ENCODE measurements at regions not wholly inside any gene's neighbourhood (a gene's known extent, or its start where the extent isn't known, plus 50 kb on each side); places are given as distances from the start of the nearest gene placed in this dataset.
"Not testable (repeated sequence)": the region's sequence is repeated elsewhere in the genome, so short reads cannot be mapped to it uniquely, and the experiment has no call there.

- no peaks in the 10 kb centered on the region for H3K36me3 ChIP-seq (ENCODE audit: control insufficient read depth, insufficient read depth, low read length)
- H3K9ac ChIP-seq (ENCODE audit: low read depth, low read length), result no peak overlapping the region
- peaks cover 9% of the 10 kb centered on the region for H3K4me1 ChIP-seq (ENCODE audit: control insufficient read depth, insufficient read depth, low read length)
- no peaks in the 10 kb centered on the region for H3K9me3 ChIP-seq (ENCODE audit: control insufficient read depth, insufficient read depth, low read length)
- H3K27me3 ChIP-seq (ENCODE audit: control insufficient read depth, insufficient read depth, low read length), result peaks cover 25% of the 10 kb centered on the region
- no peak overlapping the region for H3K4me3 ChIP-seq (ENCODE audit: low read depth, low read length)
Measured at GRCh38 chr14:103186909-103187586, 63.8 kb downstream of the TNFAIP2 start.

- Histone ChIP-seq H3K27me3 (ENCODE audit: control insufficient read depth, insufficient read depth, low read length) (peaks cover 25% of the 10 kb centered on the region), H3K36me3 (ENCODE audit: control insufficient read depth, insufficient read depth, low read length) (no peaks in the 10 kb centered on the region), H3K4me3 (ENCODE audit: low read depth, low read length) (no peak overlapping the region), H3K9me3 (ENCODE audit: control insufficient read depth, insufficient read depth, low read length) (no peaks in the 10 kb centered on the region), H3K4me1 (ENCODE audit: control insufficient read depth, insufficient read depth, low read length) (peaks cover 9% of the 10 kb centered on the region), H3K9ac (ENCODE audit: low read depth, low read length) (no peak overlapping the region)
Measured at GRCh38 chr14:103187911-103188310, 64.7 kb downstream of the TNFAIP2 start.

GRCh38 chr14:103188810-103189480 lies 65.7 kb downstream of the TNFAIP2 start:
- H3K4me1 ChIP-seq (ENCODE audit: control insufficient read depth, insufficient read depth, low read length), result peaks cover 9% of the 10 kb centered on the region
- H3K36me3 ChIP-seq (ENCODE audit: control insufficient read depth, insufficient read depth, low read length), result no peaks in the 10 kb centered on the region
- H3K27me3 ChIP-seq (ENCODE audit: control insufficient read depth, insufficient read depth, low read length), result peaks cover 25% of the 10 kb centered on the region
- H3K9ac ChIP-seq (ENCODE audit: low read depth, low read length), result no peak overlapping the region
- peak overlapping the region; percentile 53 for H3K4me3 ChIP-seq (ENCODE audit: low read depth, low read length)
- H3K9me3 ChIP-seq (ENCODE audit: control insufficient read depth, insufficient read depth, low read length), result no peaks in the 10 kb centered on the region

- Histone ChIP-seq H3K4me3 (ENCODE audit: low read depth, low read length) (peak overlapping the region; percentile 53), H3K27me3 (ENCODE audit: control insufficient read depth, insufficient read depth, low read length) (peaks cover 25% of the 10 kb centered on the region), H3K36me3 (ENCODE audit: control insufficient read depth, insufficient read depth, low read length) (no peaks in the 10 kb centered on the region), H3K9ac (ENCODE audit: low read depth, low read length) (no peak overlapping the region), H3K9me3 (ENCODE audit: control insufficient read depth, insufficient read depth, low read length) (no peaks in the 10 kb centered on the region), H3K4me1 (ENCODE audit: control insufficient read depth, insufficient read depth, low read length) (peaks cover 9% of the 10 kb centered on the region)
Measured at GRCh38 chr14:103189481-103190470, 66.5 kb downstream of the TNFAIP2 start.

- H3K4me3 ChIP-seq (ENCODE audit: low read depth, low read length), result no peak overlapping the region
- no peaks in the 10 kb centered on the region for H3K36me3 ChIP-seq (ENCODE audit: control insufficient read depth, insufficient read depth, low read length)
- H3K27me3 ChIP-seq (ENCODE audit: control insufficient read depth, insufficient read depth, low read length), result peaks cover 25% of the 10 kb centered on the region
- no peaks in the 10 kb centered on the region for H3K9me3 ChIP-seq (ENCODE audit: control insufficient read depth, insufficient read depth, low read length)
- H3K4me1 ChIP-seq (ENCODE audit: control insufficient read depth, insufficient read depth, low read length), result peaks cover 9% of the 10 kb centered on the region
- no peak overlapping the region for H3K9ac ChIP-seq (ENCODE audit: low read depth, low read length)
Measured at GRCh38 chr14:103190741-103191140, 67.5 kb downstream of the TNFAIP2 start.

GRCh38 chr14:103191844-103192243 lies 68.6 kb downstream of the TNFAIP2 start:
- no peaks in the 10 kb centered on the region for H3K9me3 ChIP-seq (ENCODE audit: control insufficient read depth, insufficient read depth, low read length)
- peaks cover 4% of the 10 kb centered on the region for H3K4me1 ChIP-seq (ENCODE audit: control insufficient read depth, insufficient read depth, low read length)
- H3K9ac ChIP-seq (ENCODE audit: low read depth, low read length), result no peak overlapping the region
- no peaks in the 10 kb centered on the region for H3K36me3 ChIP-seq (ENCODE audit: control insufficient read depth, insufficient read depth, low read length)
- no peak overlapping the region for H3K4me3 ChIP-seq (ENCODE audit: low read depth, low read length)
- peaks cover 25% of the 10 kb centered on the region for H3K27me3 ChIP-seq (ENCODE audit: control insufficient read depth, insufficient read depth, low read length)

- no peak overlapping the region for H3K4me3 ChIP-seq (ENCODE audit: low read depth, low read length)
- H3K27me3 ChIP-seq (ENCODE audit: control insufficient read depth, insufficient read depth, low read length), result peaks cover 25% of the 10 kb centered on the region
- H3K9ac ChIP-seq (ENCODE audit: low read depth, low read length), result no peak overlapping the region
- no peaks in the 10 kb centered on the region for H3K4me1 ChIP-seq (ENCODE audit: control insufficient read depth, insufficient read depth, low read length)
- H3K36me3 ChIP-seq (ENCODE audit: control insufficient read depth, insufficient read depth, low read length), result no peaks in the 10 kb centered on the region
- no peaks in the 10 kb centered on the region for H3K9me3 ChIP-seq (ENCODE audit: control insufficient read depth, insufficient read depth, low read length)
Measured at GRCh38 chr14:103192246-103192840, 69.1 kb downstream of the TNFAIP2 start.

GRCh38 chr14:103192861-103193260 lies 69.6 kb downstream of the TNFAIP2 start:
- peaks cover 22% of the 10 kb centered on the region for H3K27me3 ChIP-seq (ENCODE audit: control insufficient read depth, insufficient read depth, low read length)
- not testable (repeated sequence) for H3K9ac ChIP-seq (ENCODE audit: low read depth, low read length); H3K9me3 ChIP-seq (ENCODE audit: control insufficient read depth, insufficient read depth, low read length); H3K36me3 ChIP-seq (ENCODE audit: control insufficient read depth, insufficient read depth, low read length); H3K4me1 ChIP-seq (ENCODE audit: control insufficient read depth, insufficient read depth, low read length); H3K4me3 ChIP-seq (ENCODE audit: low read depth, low read length)

GRCh38 chr14:103193491-103193890 lies 70.2 kb downstream of the TNFAIP2 start:
- not testable (repeated sequence) for H3K4me3 ChIP-seq (ENCODE audit: low read depth, low read length); H3K36me3 ChIP-seq (ENCODE audit: control insufficient read depth, insufficient read depth, low read length); H3K9ac ChIP-seq (ENCODE audit: low read depth, low read length); H3K4me1 ChIP-seq (ENCODE audit: control insufficient read depth, insufficient read depth, low read length); H3K9me3 ChIP-seq (ENCODE audit: control insufficient read depth, insufficient read depth, low read length)
- peaks cover 17% of the 10 kb centered on the region for H3K27me3 ChIP-seq (ENCODE audit: control insufficient read depth, insufficient read depth, low read length)

- no peaks in the 10 kb centered on the region for H3K36me3 ChIP-seq (ENCODE audit: control insufficient read depth, insufficient read depth, low read length)
- H3K9ac ChIP-seq (ENCODE audit: low read depth, low read length), result no peak overlapping the region
- H3K4me3 ChIP-seq (ENCODE audit: low read depth, low read length), result no peak overlapping the region
- no peaks in the 10 kb centered on the region for H3K9me3 ChIP-seq (ENCODE audit: control insufficient read depth, insufficient read depth, low read length)
- peaks cover 14% of the 10 kb centered on the region for H3K27me3 ChIP-seq (ENCODE audit: control insufficient read depth, insufficient read depth, low read length)
- no peaks in the 10 kb centered on the region for H3K4me1 ChIP-seq (ENCODE audit: control insufficient read depth, insufficient read depth, low read length)
Measured at GRCh38 chr14:103194256-103195045, 71.2 kb downstream of the TNFAIP2 start.
